Sigmoid colon (tissue), 4 donors: ENCODE measurements at regions not wholly inside any gene's neighbourhood (a gene's known extent, or its start where the extent isn't known, plus 50 kb on each side); places are given as distances from the start of the nearest gene placed in this dataset.

Source experiments
- POLR2A ChIP-seq, 2 donors: fragments of 450-650 bp; IDR thresholded peaks; one replicate each; pipeline ENCODE4 v1.6.1; 2016; ENCODE audit warnings: antibody characterized with exemption in 2 of 2, mild to moderate bottlenecking in 2 of 2, moderate library complexity in 2 of 2
- POLR2AphosphoS5 ChIP-seq, 4 donors: sonication (generic); formaldehyde crosslinking; IDR thresholded peaks; one replicate each; pipeline ENCODE4 v1.6.1; 2017; ENCODE audit warnings: antibody characterized with exemption in 4 of 4
- TF ChIP-seq, protein P1 (sequence below), 4 experiments: fragments of 450-650 bp in 3 of 4; fragments of 200-600 bp in 1 of 4; IDR thresholded peaks; one replicate each; pipeline ENCODE4 v1.5.1; 2016 to 2019; ENCODE audit warnings: antibody characterized with exemption in 4 of 4, mild to moderate bottlenecking in 3 of 4, moderate library complexity in 2 of 4

- no peak for TF ChIP-seq POLR2A (IDR thresholded peaks at IDR 0.05)
- TF ChIP-seq, protein P1, sequence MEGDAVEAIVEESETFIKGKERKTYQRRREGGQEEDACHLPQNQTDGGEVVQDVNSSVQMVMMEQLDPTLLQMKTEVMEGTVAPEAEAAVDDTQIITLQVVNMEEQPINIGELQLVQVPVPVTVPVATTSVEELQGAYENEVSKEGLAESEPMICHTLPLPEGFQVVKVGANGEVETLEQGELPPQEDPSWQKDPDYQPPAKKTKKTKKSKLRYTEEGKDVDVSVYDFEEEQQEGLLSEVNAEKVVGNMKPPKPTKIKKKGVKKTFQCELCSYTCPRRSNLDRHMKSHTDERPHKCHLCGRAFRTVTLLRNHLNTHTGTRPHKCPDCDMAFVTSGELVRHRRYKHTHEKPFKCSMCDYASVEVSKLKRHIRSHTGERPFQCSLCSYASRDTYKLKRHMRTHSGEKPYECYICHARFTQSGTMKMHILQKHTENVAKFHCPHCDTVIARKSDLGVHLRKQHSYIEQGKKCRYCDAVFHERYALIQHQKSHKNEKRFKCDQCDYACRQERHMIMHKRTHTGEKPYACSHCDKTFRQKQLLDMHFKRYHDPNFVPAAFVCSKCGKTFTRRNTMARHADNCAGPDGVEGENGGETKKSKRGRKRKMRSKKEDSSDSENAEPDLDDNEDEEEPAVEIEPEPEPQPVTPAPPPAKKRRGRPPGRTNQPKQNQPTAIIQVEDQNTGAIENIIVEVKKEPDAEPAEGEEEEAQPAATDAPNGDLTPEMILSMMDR (IDR thresholded peaks at IDR 0.05), result no peak
- TF ChIP-seq POLR2AphosphoS5 (IDR thresholded peaks at IDR 0.05), result no peak
Observed at GRCh38 chr10:110366635-110367034, 61.9 kb upstream of the SMNDC1 start.
